Right renal pelvis (tissue), 4 donors: ENCODE measurements at regions not wholly inside any gene's neighbourhood (a gene's known extent, or its start where the extent isn't known, plus 50 kb on each side); places are given as distances from the start of the nearest gene placed in this dataset.

Source experiments
- DNase-seq, 4 donors: peaks; one replicate each; pipeline ENCODE4 v3.0.0-alpha.2; 2013; ENCODE audit warnings: low read depth in 4 of 4, low spot score in 3 of 4, missing footprints in 1 of 4

- no peak for DNase-seq
These were observed 332.1 kb downstream of the C16orf95 start for GRCh38 chr16:86984991-86985647.

GRCh38 chr16:86985648-86986015, 331.6 kb downstream of the C16orf95 start:
- no peak for DNase-seq

GRCh38 chr16:86986136-86986535, 331.1 kb downstream of the C16orf95 start:
- no peak for DNase-seq

GRCh38 chr16:86986809-86987487, 330.2 kb downstream of the C16orf95 start:
- no peak for DNase-seq

- no peak for DNase-seq
These were observed 329.2 kb downstream of the C16orf95 start for GRCh38 chr16:86987746-86988670.

- DNase-seq, result no peak
These were observed 328.1 kb downstream of the C16orf95 start for GRCh38 chr16:86988920-86989696.

- DNase-seq, result no peak
These were observed 326.7 kb downstream of the C16orf95 start for GRCh38 chr16:86990451-86990850.

GRCh38 chr16:86991679-86992078, 325.5 kb downstream of the C16orf95 start:
- DNase-seq, result no peak

GRCh38 chr16:86992587-86992986, 324.6 kb downstream of the C16orf95 start:
- DNase-seq, result no peak

GRCh38 chr16:86993426-86994110, 323.6 kb downstream of the C16orf95 start:
- no peak for DNase-seq

GRCh38 chr16:86994215-86994614, 323.0 kb downstream of the C16orf95 start:
- no peak for DNase-seq

- DNase-seq, result no peak
These were observed 322.5 kb downstream of the C16orf95 start for GRCh38 chr16:86994651-86995171.

GRCh38 chr16:86995456-86995855, 321.7 kb downstream of the C16orf95 start:
- DNase-seq, result no peak

GRCh38 chr16:86996081-86996480, 321.1 kb downstream of the C16orf95 start:
- no peak for DNase-seq

GRCh38 chr16:86997058-86997457, 320.1 kb downstream of the C16orf95 start:
- DNase-seq, result no peak

- DNase-seq, result no peak
These were observed 318.8 kb downstream of the C16orf95 start for GRCh38 chr16:86998196-86999001.

GRCh38 chr16:87000001-87000400, 317.2 kb downstream of the C16orf95 start:
- DNase-seq, result no peak

GRCh38 chr16:87002717-87003413, 314.3 kb downstream of the C16orf95 start:
- no peak for DNase-seq

- DNase-seq, result no peak
These were observed 313.8 kb downstream of the C16orf95 start for GRCh38 chr16:87003414-87003755.
